Right lobe of liver (tissue), 6 donors: ENCODE measurements at regions not wholly inside any gene's neighbourhood (a gene's known extent, or its start where the extent isn't known, plus 50 kb on each side); places are given as distances from the start of the nearest gene placed in this dataset.

ENCODE experiments used
- ATAC-seq, 4 donors: fragments of 200-7000 bp; cut with Tn5 transposase; one replicate each; pipeline ENCODE4 v1.9.1; 2020; ENCODE audit warnings: mild to moderate bottlenecking in 4 of 4, moderate library complexity in 4 of 4
- DNase-seq, 3 donors: peaks; one replicate each; pipeline ENCODE4 v3.0.0-alpha.2; 2020
- H3K27ac ChIP-seq, 3 donors: fragments of 200-600 bp; one replicate each; pipeline ENCODE4 v1.8.0; 2022
- H3K27me3 ChIP-seq, 2 donors: fragments of 200-600 bp; one replicate each; pipeline ENCODE4 v1.8.0; 2022
- H3K36me3 ChIP-seq, 4 donors: fragments of 200-600 bp; sonication (generic) in 1 of 4; one replicate each; pipeline versions ENCODE4 v1.5.1 to v1.8.0; 2017 to 2022; ENCODE audit warnings: control low read depth in 1 of 4
- H3K4me1 ChIP-seq, 4 donors: fragments of 200-600 bp; sonication (generic) in 1 of 4; one replicate each; pipeline versions ENCODE4 v1.5.1 to v1.8.0; 2017 to 2022; ENCODE audit warnings: control low read depth in 1 of 4
- H3K4me3 ChIP-seq, 3 donors: fragments of 200-600 bp; one replicate each; pipeline ENCODE4 v1.8.0; 2022
- H3K9me3 ChIP-seq, 4 donors: fragments of 200-600 bp; sonication (generic) in 1 of 4; one replicate each; pipeline versions ENCODE4 v1.5.1 to v1.8.0; 2017 to 2022; ENCODE audit warnings: control low read depth in 1 of 4
- CTCF ChIP-seq, 4 donors: fragments of 200-600 bp in 3 of 4; fragments of 450-650 bp in 1 of 4; IDR thresholded peaks; one replicate each; pipeline versions ENCODE4 v1.5.1 to v1.8.0; 2016 to 2022; ENCODE audit warnings: antibody characterized with exemption in 4 of 4, mild to moderate bottlenecking in 2 of 4
- POLR2A ChIP-seq: fragments of 450-650 bp; IDR thresholded peaks from one replicate; pipeline ENCODE4 v1.6.1; 2017; ENCODE audit warnings: antibody characterized with exemption, mild to moderate bottlenecking
- WGBS: methylation state at CpG from one replicate; pipeline ENCODE4 v1.1.6; 2018; ENCODE audit warnings: low coverage, low lambda C conversion rate; ENCODE audit not compliant: insufficient coverage; ENCODE audit errors: missing lambda C conversion rate; 5-methylcytosine and 5-hydroxymethylcytosine counted together
- intact Hi-C, 2 donors: fragments of 100-400 bp; cut with DNase I; formaldehyde crosslinking; loops; one replicate each; pipeline versions ENCODE4 v1.11.2 to v1.14.1; 2022
- donor health status: DM: no; HTN: yes; CAD: no.
- donor health status: DM: no; HTN: no; CAD: no.
- donor health status: DM: no; HTN: no; CAD: no.
- donor health status: DM: no; HTN: yes; CAD: no.
- donor health status: DM: no; HTN: yes; CAD: no.

- Histone ChIP-seq H3K27ac (no peak overlapping the region), H3K27me3 (no peaks in the 10 kb centered on the region), H3K4me1 (no peaks in the 10 kb centered on the region), H3K4me3 (no peak overlapping the region), H3K9me3 (no peaks in the 10 kb centered on the region), H3K36me3 (no peaks in the 10 kb centered on the region)
- TF ChIP-seq POLR2A (no peak), CTCF (IDR thresholded peaks at IDR 0.05) (no peak)
- 53% methylated on average over 2 of the region's 2 CpGs for WGBS
- ATAC-seq = no peak
- DNase-seq = no peak
- intact Hi-C loops = no loop called here
Observed at GRCh38 chr7:88615336-88615735, 144.2 kb upstream of the ZNF804B start.

- ATAC-seq = no peak
- WGBS = 43% methylated on average over 3 of the region's 3 CpGs
- intact Hi-C loops = no loop called here
- Histone ChIP-seq H3K27me3 (no peaks in the 10 kb centered on the region), H3K4me1 (no peaks in the 10 kb centered on the region), H3K27ac (no peak overlapping the region), H3K36me3 (no peaks in the 10 kb centered on the region), H3K9me3 (no peaks in the 10 kb centered on the region), H3K4me3 (no peak overlapping the region)
- DNase-seq = no peak
- no peak for TF ChIP-seq POLR2A
- TF ChIP-seq CTCF (IDR thresholded peaks at IDR 0.05) = no peak
Observed at GRCh38 chr7:88614736-88615135, 144.8 kb upstream of the ZNF804B start.

GRCh38 chr7:88610942-88611341 is 148.6 kb upstream of the ZNF804B start:
- H3K27ac ChIP-seq = no peak overlapping the region
- H3K27me3 ChIP-seq = no peaks in the 10 kb centered on the region
- WGBS = 51% methylated on average over 4 of the region's 4 CpGs
- H3K9me3 ChIP-seq = no peaks in the 10 kb centered on the region
- DNase-seq (no peak), ATAC-seq (no peak)
- no peak overlapping the region for H3K4me3 ChIP-seq
- TF ChIP-seq CTCF (IDR thresholded peaks at IDR 0.05) (no peak), POLR2A (no peak)
- intact Hi-C loops = no loop called here
- no peaks in the 10 kb centered on the region for H3K36me3 ChIP-seq
- no peaks in the 10 kb centered on the region for H3K4me1 ChIP-seq

GRCh38 chr7:88600695-88601094 is 158.8 kb upstream of the ZNF804B start:
- intact Hi-C loops = no loop called here
- Histone ChIP-seq H3K4me3 (no peak overlapping the region), H3K36me3 (no peaks in the 10 kb centered on the region), H3K9me3 (no peaks in the 10 kb centered on the region), H3K27ac (no peak overlapping the region), H3K4me1 (no peaks in the 10 kb centered on the region), H3K27me3 (no peaks in the 10 kb centered on the region)
- WGBS = 33% methylated on average over 4 of the region's 4 CpGs
- TF ChIP-seq CTCF (IDR thresholded peaks at IDR 0.05) (no peak), POLR2A (no peak)
- no peak for DNase-seq
- ATAC-seq = no peak

- Histone ChIP-seq H3K36me3 (no peaks in the 10 kb centered on the region), H3K4me3 (no peak overlapping the region), H3K27ac (no peak overlapping the region), H3K27me3 (no peaks in the 10 kb centered on the region), H3K4me1 (no peaks in the 10 kb centered on the region), H3K9me3 (no peaks in the 10 kb centered on the region)
- intact Hi-C loops = no loop called here
- DNase-seq (no peak), ATAC-seq (no peak)
- TF ChIP-seq CTCF (IDR thresholded peaks at IDR 0.05) = no peak
- TF ChIP-seq POLR2A = no peak
- whole genome bisulfite sequencing = 23% methylated on average over 3 of the region's 3 CpGs
Observed at GRCh38 chr7:88599528-88599927, 160.0 kb upstream of the ZNF804B start.
